A172 (cell line): ENCODE measurements at regions not wholly inside any gene's neighbourhood (a gene's known extent, or its start where the extent isn't known, plus 50 kb on each side); places are given as distances from the start of the nearest gene placed in this dataset.

Experiments
- DNase-seq: peaks from one replicate; pipeline ENCODE4 v3.0.0-alpha.2; 2015; ENCODE audit warnings: low spot score

- DNase-seq = no peak
Observed at GRCh38 chr5:77844623-77845323, 68.6 kb upstream of the TBCA start.

- DNase-seq = no peak
Observed at GRCh38 chr5:77844373-77844622, 68.2 kb upstream of the TBCA start.

GRCh38 chr5:77843570-77844372 is 67.6 kb upstream of the TBCA start:
- no peak for DNase-seq

- DNase-seq = peak; percentile 21
Observed at GRCh38 chr5:77842243-77842642, 66.1 kb upstream of the TBCA start.

GRCh38 chr5:77841616-77842015 is 65.5 kb upstream of the TBCA start:
- DNase-seq = no peak

- no peak for DNase-seq
Observed at GRCh38 chr5:77840930-77841329, 64.8 kb upstream of the TBCA start.

GRCh38 chr5:77839691-77840090 is 63.6 kb upstream of the TBCA start:
- no peak for DNase-seq

GRCh38 chr5:77832938-77833337 is 56.8 kb upstream of the TBCA start:
- DNase-seq = no peak

GRCh38 chr5:77832166-77832770 is 56.1 kb upstream of the TBCA start:
- DNase-seq = no peak

- DNase-seq = no peak
Observed at GRCh38 chr5:77828445-77828844, 52.3 kb upstream of the TBCA start.
